ENCODE measurements at regions not wholly inside any gene's neighbourhood (a gene's known extent, or its start where the extent isn't known, plus 50 kb on each side); places are given as distances from the start of the nearest gene placed in this dataset.

- POLR2A ChIA-PET = interaction anchor here (1.1 to 6.1 kb wide), 4 partner anchors 12 to 60 kb away, joined by 3 to 67 read pairs (median 18); partner anchors contain the start of gene GSE1
- H3K4me3 Mint-ChIP-seq = peak overlapping the region; percentile 19
- ATAC-seq (no peak), DNase-seq (no peak)
- peaks cover 6% of the 10 kb centered on the region for H3K36me3 Mint-ChIP-seq (ENCODE audit: low read depth)
- peaks cover 2% of the 10 kb centered on the region for H3K27me3 Mint-ChIP-seq (ENCODE audit: low read depth)
- CTCF ChIA-PET = interaction anchor here (0.5 to 4.5 kb wide), 9 partner anchors 12 to 449 kb away, joined by 3 to 69 read pairs (median 4); no protein-coding TSS in a partner anchor
- no peak overlapping the region for H3K27ac Mint-ChIP-seq
- peaks cover 4% of the 10 kb centered on the region for H3K9me3 Mint-ChIP-seq (ENCODE audit: insufficient read depth)
- H3K4me1 Mint-ChIP-seq (ENCODE audit: low read depth) = peaks cover 20% of the 10 kb centered on the region
These were observed 61.9 kb upstream of the GSE1 start for GRCh38 chr16:85550953-85551924.

- ATAC-seq (no peak), DNase-seq (no peak)
- ChIA-PET POLR2A (interaction anchor here (1.1 to 6.1 kb wide), 8 partner anchors 8 to 63 kb away, joined by 3 to 67 read pairs (median 8); partner anchors contain the start of gene GSE1), CTCF (interaction anchor here (1.0 to 4.5 kb wide), 14 partner anchors 11 to 245 kb away, joined by 3 to 69 read pairs (median 6); no protein-coding TSS in a partner anchor)
- Mint-ChIP-seq H3K36me3 (ENCODE audit: low read depth) (peaks cover 6% of the 10 kb centered on the region), H3K4me1 (ENCODE audit: low read depth) (peaks cover 29% of the 10 kb centered on the region), H3K9me3 (ENCODE audit: insufficient read depth) (no peaks in the 10 kb centered on the region), H3K4me3 (peak overlapping the region; percentile 65), H3K27ac (peak overlapping the region; percentile 45), H3K27me3 (ENCODE audit: low read depth) (peaks cover 2% of the 10 kb centered on the region)
These were observed 60.1 kb upstream of the GSE1 start for GRCh38 chr16:85552980-85553435.

- CTCF ChIA-PET = interaction anchor here (0.9 to 4.5 kb wide), 16 partner anchors 11 to 245 kb away, joined by 3 to 69 read pairs (median 6); no protein-coding TSS in a partner anchor
- POLR2A ChIA-PET = interaction anchor here (0.6 to 6.1 kb wide), 12 partner anchors 9 to 957 kb away, joined by 3 to 67 read pairs (median 5); partner anchors contain the start of gene GSE1
These were observed 59.5 kb upstream of the GSE1 start for GRCh38 chr16:85553436-85554113.

GRCh38 chr16:85554114-85554888 is 58.8 kb upstream of the GSE1 start:
- Mint-ChIP-seq H3K4me1 (ENCODE audit: low read depth) (peaks cover 42% of the 10 kb centered on the region), H3K27ac (peak overlapping the region; percentile 93), H3K4me3 (peak overlapping the region; percentile 89), H3K9me3 (ENCODE audit: insufficient read depth) (no peaks in the 10 kb centered on the region), H3K36me3 (ENCODE audit: low read depth) (peaks cover 6% of the 10 kb centered on the region), H3K27me3 (ENCODE audit: low read depth) (no peaks in the 10 kb centered on the region)
- POLR2A ChIA-PET = interaction anchor here (0.6 to 6.1 kb wide), 16 partner anchors 9 to 957 kb away, joined by 3 to 67 read pairs (median 4); partner anchors contain the start of gene GSE1
- DNase-seq = peak; percentile 93
- ATAC-seq = peak; percentile 57
- CTCF ChIA-PET = interaction anchor here (0.9 to 4.5 kb wide), 17 partner anchors 10 to 246 kb away, joined by 3 to 69 read pairs (median 4); partner anchors contain the start of gene GSE1

More at GRCh38 chr16:85553436-85554113, 59.5 kb upstream of the GSE1 start:
- H3K36me3 Mint-ChIP-seq (ENCODE audit: low read depth) = peaks cover 6% of the 10 kb centered on the region
- DNase-seq = peak; percentile 67
- H3K4me1 Mint-ChIP-seq (ENCODE audit: low read depth) = peaks cover 35% of the 10 kb centered on the region
- H3K27ac Mint-ChIP-seq = peak overlapping the region; percentile 93
- no peaks in the 10 kb centered on the region for H3K9me3 Mint-ChIP-seq (ENCODE audit: insufficient read depth)
- ATAC-seq = peak; percentile 31
- no peaks in the 10 kb centered on the region for H3K27me3 Mint-ChIP-seq (ENCODE audit: low read depth)
- H3K4me3 Mint-ChIP-seq = peak overlapping the region; percentile 83

- H3K27ac Mint-ChIP-seq = peak overlapping the region; percentile 93
- H3K4me1 Mint-ChIP-seq (ENCODE audit: low read depth) = peaks cover 46% of the 10 kb centered on the region
- ATAC-seq (peak; percentile 28), DNase-seq (peak; percentile 74)
- H3K9me3 Mint-ChIP-seq (ENCODE audit: insufficient read depth) = no peaks in the 10 kb centered on the region
- CTCF ChIA-PET = interaction anchor here (1.1 to 4.5 kb wide), 8 partner anchors 9 to 135 kb away, joined by 3 to 69 read pairs (median 13); partner anchors contain the start of gene GSE1
- H3K27me3 Mint-ChIP-seq (ENCODE audit: low read depth) = no peaks in the 10 kb centered on the region
- POLR2A ChIA-PET = interaction anchor here (0.6 to 6.1 kb wide), 11 partner anchors 9 to 181 kb away, joined by 3 to 67 read pairs (median 4); partner anchors contain the start of gene GSE1
- peak overlapping the region; percentile 89 for H3K4me3 Mint-ChIP-seq
- H3K36me3 Mint-ChIP-seq (ENCODE audit: low read depth) = peaks cover 6% of the 10 kb centered on the region
These were observed 58.0 kb upstream of the GSE1 start for GRCh38 chr16:85554889-85555718.

GRCh38 chr16:85555719-85556455 is 57.2 kb upstream of the GSE1 start:
- no peaks in the 10 kb centered on the region for H3K27me3 Mint-ChIP-seq (ENCODE audit: low read depth)
- ATAC-seq (no peak), DNase-seq (peak; percentile 51)
- POLR2A ChIA-PET = interaction anchor here (1.4 to 6.1 kb wide), 4 partner anchors 13 to 65 kb away, joined by 3 to 67 read pairs (median 24); no protein-coding TSS in a partner anchor
- H3K27ac Mint-ChIP-seq = peak overlapping the region; percentile 93
- H3K4me3 Mint-ChIP-seq = peak overlapping the region; percentile 89
- peaks cover 6% of the 10 kb centered on the region for H3K36me3 Mint-ChIP-seq (ENCODE audit: low read depth)
- CTCF ChIA-PET = interaction anchor here (0.6 to 4.5 kb wide), 5 partner anchors 14 to 317 kb away, joined by 3 to 69 read pairs (median 24); no protein-coding TSS in a partner anchor
- peaks cover 49% of the 10 kb centered on the region for H3K4me1 Mint-ChIP-seq (ENCODE audit: low read depth)
- H3K9me3 Mint-ChIP-seq (ENCODE audit: insufficient read depth) = no peaks in the 10 kb centered on the region

- Mint-ChIP-seq H3K27ac (peak overlapping the region; percentile 58), H3K9me3 (ENCODE audit: insufficient read depth) (no peaks in the 10 kb centered on the region), H3K36me3 (ENCODE audit: low read depth) (peaks cover 6% of the 10 kb centered on the region), H3K4me1 (ENCODE audit: low read depth) (peaks cover 43% of the 10 kb centered on the region), H3K4me3 (peak overlapping the region; percentile 89), H3K27me3 (ENCODE audit: low read depth) (no peaks in the 10 kb centered on the region)
- ChIA-PET CTCF (interaction anchor here (0.6 to 3.4 kb wide), 8 partner anchors 12 to 318 kb away, joined by 3 to 29 read pairs (median 6); no protein-coding TSS in a partner anchor), POLR2A (interaction anchor here (0.7 to 2.7 kb wide), 2 partner anchors 12 to 59 kb away, joined by 3 to 24 read pairs; no protein-coding TSS in a partner anchor)
- ATAC-seq (peak; percentile 30), DNase-seq (peak; percentile 78)
These were observed 56.6 kb upstream of the GSE1 start for GRCh38 chr16:85556456-85557082.

- peaks cover 40% of the 10 kb centered on the region for H3K4me1 Mint-ChIP-seq (ENCODE audit: low read depth)
- H3K9me3 Mint-ChIP-seq (ENCODE audit: insufficient read depth) = no peaks in the 10 kb centered on the region
- CTCF ChIA-PET = interaction anchor here (1.0 to 3.4 kb wide), 8 partner anchors 11 to 141 kb away, joined by 3 to 29 read pairs (median 6); partner anchors contain the start of gene GSE1
- H3K27me3 Mint-ChIP-seq (ENCODE audit: low read depth) = no peaks in the 10 kb centered on the region
- H3K27ac Mint-ChIP-seq = peak overlapping the region; percentile 58
- peak; percentile 32 for ATAC-seq
- peak overlapping the region; percentile 89 for H3K4me3 Mint-ChIP-seq
- POLR2A ChIA-PET = interaction anchor here (0.6 to 2.7 kb wide), 4 partner anchors 11 to 58 kb away, joined by 3 to 24 read pairs (median 4); no protein-coding TSS in a partner anchor
- DNase-seq = peak; percentile 61
- peaks cover 6% of the 10 kb centered on the region for H3K36me3 Mint-ChIP-seq (ENCODE audit: low read depth)
These were observed 55.8 kb upstream of the GSE1 start for GRCh38 chr16:85557083-85557970.
